Endothelial cell of umbilical vein (primary cell): ENCODE measurements at regions not wholly inside any gene's neighbourhood (a gene's known extent, or its start where the extent isn't known, plus 50 kb on each side); places are given as distances from the start of the nearest gene placed in this dataset.

Source experiments
- BruUV-seq: library from RNA; stranded (reverse); fragments of 400-500 nt; replicated peaks from 2 replicates; lab custom pipeline; 2021; lab: Mats Ljungman, UMichigan
- CTCF ChIA-PET: fragments of 300-600, 350-600 bp; sonication (Branson Sonifier 250); formaldehyde crosslinking; loops from one replicate; lab custom pipeline; 2021; ENCODE audit warnings: antibody characterized with exemption, inconsistent platforms; lab: Charles Lee
- POLR2A ChIA-PET: fragments of 300-600, 350-600 bp; sonication (Branson Sonifier 250); formaldehyde crosslinking; loops from one replicate; lab custom pipeline; 2021; ENCODE audit warnings: antibody characterized with exemption, inconsistent platforms; lab: Charles Lee
- DNase-seq: peaks from one replicate; pipeline ENCODE4 v3.0.0-alpha.2; 2011; ENCODE audit warnings: low read depth, low spot score
- FAIRE-seq: peaks from 2 replicates; lab custom pipeline; 2011; peaks lifted over from hg19 to GRCh38; lab: Jason Lieb, UNC
- H2AFZ ChIP-seq: 2 replicates; pipeline ENCODE4 v1.6.0; 2012; ENCODE audit warnings: low read depth, low read length, control low read depth, inconsistent platforms
- H3K27ac ChIP-seq: 2 replicates; pipeline ENCODE4 v1.5.1; 2011; ENCODE audit warnings: low read depth, mild to moderate bottlenecking, control low read depth, low read length, moderate library complexity; ENCODE audit not compliant: insufficient read depth
- H3K27me3 ChIP-seq, 2 experiments: 2 replicates each; pipeline versions ENCODE4 v1.6.0 to v1.6.1; 2011; ENCODE audit warnings: low read length in 2 of 2, mixed read lengths in 1 of 2; ENCODE audit not compliant: control insufficient read depth in 2 of 2, insufficient read depth in 2 of 2
- H3K36me3 ChIP-seq, 2 experiments: 2 replicates in 1 of 2; 3 replicates in 1 of 2; pipeline ENCODE4 v1.5.1; 2011; ENCODE audit warnings: low read length in 2 of 2, mild to moderate bottlenecking in 1 of 2, moderate library complexity in 1 of 2; ENCODE audit not compliant: control insufficient read depth in 2 of 2, insufficient read depth in 2 of 2; ENCODE audit errors: extremely low read depth in 1 of 2
- H3K4me1 ChIP-seq: 3 replicates; pipeline ENCODE4 v1.5.1; 2011; ENCODE audit warnings: mild to moderate bottlenecking, low read length; ENCODE audit not compliant: control insufficient read depth, insufficient read depth; ENCODE audit errors: extremely low read depth
- H3K4me2 ChIP-seq: 2 replicates; pipeline ENCODE4 v1.6.1; 2011; ENCODE audit warnings: low read length, control low read depth, mixed read lengths; ENCODE audit not compliant: insufficient read depth
- H3K4me3 ChIP-seq, 3 experiments: fragments of 200-600 bp in 1 of 3; sonication (generic), shearing (Covaris generic) in 1 of 3; replicated peaks in 1 of 3; 2 replicates each; pipeline ENCODE4 v1.5.1; 2011 to 2016; ENCODE audit warnings: control low read depth in 3 of 3, low read length in 3 of 3, mild to moderate bottlenecking in 2 of 3, inconsistent platforms in 1 of 3, low read depth in 1 of 3, moderate library complexity in 1 of 3; ENCODE audit not compliant: insufficient read depth in 1 of 3
- H3K79me2 ChIP-seq: 2 replicates; pipeline ENCODE4 v1.6.0; 2012; ENCODE audit warnings: low read length, inconsistent platforms; ENCODE audit not compliant: control insufficient read depth, insufficient read depth
- H3K9ac ChIP-seq: replicated peaks from 2 replicates; pipeline ENCODE3; 2011; ENCODE audit warnings: low read length, control low read depth; ENCODE audit not compliant: insufficient read depth; ENCODE audit errors: extremely low read depth
- H3K9me1 ChIP-seq: replicated peaks from 3 replicates; pipeline ENCODE4 v1.6.0; 2011; ENCODE audit warnings: mild to moderate bottlenecking, low read length; ENCODE audit not compliant: control insufficient read depth, insufficient read depth; ENCODE audit errors: extremely low read depth
- H3K9me3 ChIP-seq: replicated peaks from 2 replicates; pipeline ENCODE4 v1.5.1; 2012; ENCODE audit warnings: low read length, inconsistent platforms; ENCODE audit not compliant: control insufficient read depth, insufficient read depth
- H4K20me1 ChIP-seq: replicated peaks from 2 replicates; pipeline ENCODE3; 2011; ENCODE audit warnings: mild to moderate bottlenecking, low read length; ENCODE audit not compliant: control insufficient read depth, insufficient read depth; ENCODE audit errors: extremely low read depth
- EZH2 ChIP-seq: IDR thresholded peaks from 2 replicates; pipeline ENCODE4 v1.6.1; 2012; ENCODE audit warnings: borderline replicate concordance, low read depth, mild to moderate bottlenecking, moderate library complexity, low read length, inconsistent platforms; ENCODE audit not compliant: severe bottlenecking
- FOS ChIP-seq: IDR thresholded peaks from 2 replicates; pipeline ENCODE4 v1.6.1; 2011; ENCODE audit warnings: mild to moderate bottlenecking, low read length, moderate library complexity, borderline replicate concordance; ENCODE audit not compliant: insufficient read depth
- GATA2 ChIP-seq: IDR thresholded peaks from 2 replicates; pipeline ENCODE4 v1.7.0; 2011; ENCODE audit warnings: low read depth, mild to moderate bottlenecking, moderate library complexity, mixed read lengths, low read length; ENCODE audit not compliant: insufficient read length, insufficient read depth
- JUN ChIP-seq: IDR thresholded peaks from 2 replicates; pipeline ENCODE4 v1.6.1; 2011; ENCODE audit warnings: borderline replicate concordance, low read depth; ENCODE audit not compliant: insufficient read length, insufficient read depth
- MYC ChIP-seq: IDR thresholded peaks from one replicate; pipeline ENCODE4 v1.6.1; 2011; ENCODE audit warnings: mild to moderate bottlenecking, low read depth, low read length
- POLR2A ChIP-seq: IDR thresholded peaks from 2 replicates; pipeline ENCODE4 v1.6.1; 2012; ENCODE audit warnings: low read depth, mild to moderate bottlenecking, control low read depth, low read length
- POLR2AphosphoS5 ChIP-seq: IDR thresholded peaks from 2 replicates; pipeline ENCODE4 v1.6.1; 2012; ENCODE audit warnings: low read depth, mild to moderate bottlenecking, control low read depth, low read length, moderate library complexity; ENCODE audit not compliant: insufficient read depth
- dilution Hi-C: fragments of 300-500 bp; cut with MboI; formaldehyde crosslinking; loops from one replicate; pipeline ENCODE4 v1.15.0; 2019; ENCODE audit warnings: low sequenced_read_pairs; ENCODE audit not compliant: extremely low pct_ligation_motif_present
- intact Hi-C: fragments of 100-400 bp; cut with micrococcal nuclease; formaldehyde crosslinking; loops from one replicate; pipeline ENCODE4 v1.10.0; 2022
- TF ChIP-seq, protein P1 (sequence below): IDR thresholded peaks from 2 replicates; pipeline ENCODE4 v1.6.1; 2011; ENCODE audit not compliant: insufficient read depth, insufficient read length
- TF ChIP-seq, protein P2 (sequence below), 2 donors: IDR thresholded peaks; 1 replicate in 1 of 2; 2 replicates in 1 of 2; pipeline ENCODE4 v1.5.1; 2011; ENCODE audit warnings: low read length in 2 of 2, mild to moderate bottlenecking in 2 of 2, moderate library complexity in 2 of 2, control low read depth in 1 of 2, inconsistent platforms in 1 of 2, low read depth in 1 of 2; ENCODE audit not compliant: insufficient read depth in 1 of 2; ENCODE audit errors: extremely low read depth in 1 of 2

DNA sequence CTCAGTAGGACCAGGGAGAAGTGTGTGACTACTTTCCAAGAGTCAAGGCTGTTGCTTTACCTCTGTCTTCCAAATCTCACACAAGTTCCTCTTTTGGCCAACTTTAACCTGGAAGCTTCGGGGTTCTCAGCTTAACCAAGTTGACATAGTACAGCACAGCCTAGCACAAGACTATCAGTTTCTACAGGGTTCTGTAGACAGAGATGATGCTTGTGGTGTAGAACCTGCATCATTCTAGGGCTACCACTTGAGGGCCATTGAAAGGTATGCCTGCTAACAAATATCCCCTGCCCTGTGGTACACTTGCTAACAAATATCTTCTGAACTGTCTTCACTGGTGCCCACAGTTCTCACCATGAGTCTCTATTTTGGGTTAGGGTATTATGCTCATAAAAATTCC, 62.0 kb upstream of the MAP3K7 start:
- no TSS peak for BruUV-seq
- FAIRE-seq (no peak), DNase-seq (no peak)
- Histone ChIP-seq H3K27me3 (no peaks in the 10 kb centered on the region), H3K36me3 (no peaks in the 10 kb centered on the region), H3K9me1 (no peaks in the 10 kb centered on the region), H3K27ac (no peak overlapping the region), H2AFZ (no peak overlapping the region), H3K9me3 (no peaks in the 10 kb centered on the region), H3K79me2 (no peaks in the 10 kb centered on the region), H3K9ac (no peak overlapping the region), H4K20me1 (no peaks in the 10 kb centered on the region), H3K4me1 (no peaks in the 10 kb centered on the region), H3K4me2 (no peak overlapping the region), H3K4me3 (no peak overlapping the region)
- POLR2A ChIA-PET = no interaction called here
- intact Hi-C loops (no loop called here), dilution Hi-C loops (no loop called here)
- TF ChIP-seq GATA2 (no peak), EZH2 (no peak), FOS (no peak), JUN (no peak), POLR2AphosphoS5 (no peak), MYC (no peak), POLR2A (no peak)
- TF ChIP-seq, protein P1, sequence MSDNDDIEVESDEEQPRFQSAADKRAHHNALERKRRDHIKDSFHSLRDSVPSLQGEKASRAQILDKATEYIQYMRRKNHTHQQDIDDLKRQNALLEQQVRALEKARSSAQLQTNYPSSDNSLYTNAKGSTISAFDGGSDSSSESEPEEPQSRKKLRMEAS = no peak
- TF ChIP-seq, protein P2, sequence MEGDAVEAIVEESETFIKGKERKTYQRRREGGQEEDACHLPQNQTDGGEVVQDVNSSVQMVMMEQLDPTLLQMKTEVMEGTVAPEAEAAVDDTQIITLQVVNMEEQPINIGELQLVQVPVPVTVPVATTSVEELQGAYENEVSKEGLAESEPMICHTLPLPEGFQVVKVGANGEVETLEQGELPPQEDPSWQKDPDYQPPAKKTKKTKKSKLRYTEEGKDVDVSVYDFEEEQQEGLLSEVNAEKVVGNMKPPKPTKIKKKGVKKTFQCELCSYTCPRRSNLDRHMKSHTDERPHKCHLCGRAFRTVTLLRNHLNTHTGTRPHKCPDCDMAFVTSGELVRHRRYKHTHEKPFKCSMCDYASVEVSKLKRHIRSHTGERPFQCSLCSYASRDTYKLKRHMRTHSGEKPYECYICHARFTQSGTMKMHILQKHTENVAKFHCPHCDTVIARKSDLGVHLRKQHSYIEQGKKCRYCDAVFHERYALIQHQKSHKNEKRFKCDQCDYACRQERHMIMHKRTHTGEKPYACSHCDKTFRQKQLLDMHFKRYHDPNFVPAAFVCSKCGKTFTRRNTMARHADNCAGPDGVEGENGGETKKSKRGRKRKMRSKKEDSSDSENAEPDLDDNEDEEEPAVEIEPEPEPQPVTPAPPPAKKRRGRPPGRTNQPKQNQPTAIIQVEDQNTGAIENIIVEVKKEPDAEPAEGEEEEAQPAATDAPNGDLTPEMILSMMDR (IDR thresholded peaks at IDR 0.05; ENCODE audit: extremely low read depth in 1 of 2, insufficient read depth in 1 of 2, low read depth in 1 of 2, low read length in 2 of 2) = no peak
- CTCF ChIA-PET = no interaction called here
